NB4 (cell line): ENCODE measurements at regions not wholly inside any gene's neighbourhood (a gene's known extent, or its start where the extent isn't known, plus 50 kb on each side); places are given as distances from the start of the nearest gene placed in this dataset.

Experiments used
- DNase-seq: peaks from one replicate; pipeline ENCODE4 v3.0.0; 2010; ENCODE audit warnings: low read depth
- H3K4me3 ChIP-seq: one replicate; pipeline ENCODE4 v1.5.1; 2011; ENCODE audit warnings: mild to moderate bottlenecking, low read depth, low read length, moderate library complexity
- MAX ChIP-seq: IDR thresholded peaks from 2 replicates; pipeline ENCODE4 v1.6.1; 2011; ENCODE audit warnings: low read depth, low read length
- MYC ChIP-seq: IDR thresholded peaks from 2 replicates; pipeline ENCODE4 v1.6.1; 2011; ENCODE audit warnings: low read depth, low read length
- POLR2A ChIP-seq: IDR thresholded peaks from 2 replicates; pipeline ENCODE4 v1.6.1; 2011; ENCODE audit warnings: mild to moderate bottlenecking; ENCODE audit not compliant: insufficient read length; ENCODE audit errors: extremely low read depth
- TF ChIP-seq, protein P1 (sequence below): IDR thresholded peaks from one replicate; pipeline ENCODE4 v1.5.1; 2012; ENCODE audit warnings: low read depth, low read length

GRCh38 chr20:24097506-24098245 is 109.1 kb upstream of the GGTLC1 start:
- no peak for TF ChIP-seq MYC
- no peak overlapping the region for H3K4me3 ChIP-seq
- DNase-seq = no peak

DNA sequence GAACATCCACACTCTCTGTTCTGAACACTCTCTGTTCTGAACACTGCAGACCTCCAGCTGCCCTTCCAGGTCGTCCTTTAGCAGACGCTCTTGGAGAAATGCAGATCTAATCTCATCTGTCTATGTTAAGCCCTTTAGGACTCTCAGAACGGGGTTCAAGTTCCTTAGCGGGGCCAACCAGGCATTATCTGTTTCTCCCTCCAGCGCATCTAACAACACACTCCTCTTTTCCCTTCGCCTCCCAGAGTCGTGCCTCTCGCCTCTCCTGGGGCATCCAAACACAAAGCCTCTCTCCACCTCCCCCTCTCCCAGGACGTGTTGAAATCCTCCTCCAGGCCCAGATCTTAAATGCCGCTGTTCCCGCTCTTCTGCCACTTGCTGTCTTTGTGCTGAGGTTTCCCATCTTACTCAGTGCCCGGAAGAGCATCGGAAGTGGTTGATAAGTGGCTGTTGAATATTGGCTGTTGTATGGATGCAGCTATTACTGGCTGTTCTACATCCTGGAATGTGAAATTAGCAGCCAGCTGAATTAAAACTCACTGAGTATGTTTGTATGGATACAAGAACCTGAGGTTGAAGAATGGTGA is 108.4 kb upstream of the GGTLC1 start:
- no peak for DNase-seq
- H3K4me3 ChIP-seq = no peak overlapping the region
- TF ChIP-seq, protein P1, sequence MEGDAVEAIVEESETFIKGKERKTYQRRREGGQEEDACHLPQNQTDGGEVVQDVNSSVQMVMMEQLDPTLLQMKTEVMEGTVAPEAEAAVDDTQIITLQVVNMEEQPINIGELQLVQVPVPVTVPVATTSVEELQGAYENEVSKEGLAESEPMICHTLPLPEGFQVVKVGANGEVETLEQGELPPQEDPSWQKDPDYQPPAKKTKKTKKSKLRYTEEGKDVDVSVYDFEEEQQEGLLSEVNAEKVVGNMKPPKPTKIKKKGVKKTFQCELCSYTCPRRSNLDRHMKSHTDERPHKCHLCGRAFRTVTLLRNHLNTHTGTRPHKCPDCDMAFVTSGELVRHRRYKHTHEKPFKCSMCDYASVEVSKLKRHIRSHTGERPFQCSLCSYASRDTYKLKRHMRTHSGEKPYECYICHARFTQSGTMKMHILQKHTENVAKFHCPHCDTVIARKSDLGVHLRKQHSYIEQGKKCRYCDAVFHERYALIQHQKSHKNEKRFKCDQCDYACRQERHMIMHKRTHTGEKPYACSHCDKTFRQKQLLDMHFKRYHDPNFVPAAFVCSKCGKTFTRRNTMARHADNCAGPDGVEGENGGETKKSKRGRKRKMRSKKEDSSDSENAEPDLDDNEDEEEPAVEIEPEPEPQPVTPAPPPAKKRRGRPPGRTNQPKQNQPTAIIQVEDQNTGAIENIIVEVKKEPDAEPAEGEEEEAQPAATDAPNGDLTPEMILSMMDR = no peak
- no peak for TF ChIP-seq MYC
- TF ChIP-seq POLR2A = no peak
- TF ChIP-seq MAX = no peak

- no peak overlapping the region for H3K4me3 ChIP-seq
- TF ChIP-seq MYC (no peak), MAX (no peak), POLR2A (no peak)
- TF ChIP-seq, protein P1 = no peak
- DNase-seq = no peak
These were observed 107.7 kb upstream of the GGTLC1 start for GRCh38 chr20:24096264-24096663.

DNA sequence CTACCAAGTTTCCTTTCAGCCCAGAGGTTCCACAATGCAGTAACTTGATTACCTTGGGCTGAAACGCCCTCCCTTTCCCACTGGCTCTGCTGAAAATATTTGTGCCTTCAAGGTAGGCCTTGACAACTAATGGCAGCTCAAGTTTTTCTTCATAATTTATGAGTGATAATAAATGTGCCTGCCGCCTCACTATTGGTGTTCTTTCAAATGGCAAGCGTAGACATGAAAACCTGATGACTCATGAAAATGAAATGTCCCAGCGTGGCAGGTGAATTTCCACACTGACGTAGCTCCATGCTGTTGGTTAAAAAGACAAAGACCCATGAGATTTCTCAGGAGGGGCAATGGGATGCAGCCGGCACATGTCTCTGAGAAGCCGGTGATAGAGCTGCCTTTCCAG is 107.2 kb upstream of the GGTLC1 start:
- H3K4me3 ChIP-seq = no peak overlapping the region
- DNase-seq = no peak
- TF ChIP-seq, protein P1 = no peak
- TF ChIP-seq POLR2A (no peak), MYC (no peak), MAX (no peak)

- H3K4me3 ChIP-seq = no peak overlapping the region
- no peak for DNase-seq
- TF ChIP-seq, protein P1 = no peak
- no peak for TF ChIP-seq POLR2A
- TF ChIP-seq MYC = no peak
- no peak for TF ChIP-seq MAX
These were observed 106.7 kb upstream of the GGTLC1 start for GRCh38 chr20:24095303-24095702.

- TF ChIP-seq, protein P1 = no peak
- TF ChIP-seq MAX = no peak
- TF ChIP-seq POLR2A = no peak
- no peak for TF ChIP-seq MYC
- no peak for DNase-seq
- H3K4me3 ChIP-seq = no peak overlapping the region
These were observed 101.0 kb upstream of the GGTLC1 start for GRCh38 chr20:24089576-24089975.
